Stimulated activated CD4-positive, alpha-beta T cell treated with anti-CD3 and anti-CD28 coated beads, Interleukin-15, amount 100 ng/mL, for 1 hour (primary cell): ENCODE measurements at regions not wholly inside any gene's neighbourhood (a gene's known extent, or its start where the extent isn't known, plus 50 kb on each side); places are given as distances from the start of the nearest gene placed in this dataset.

Source experiments
- DNase-seq, 2 donors: peaks; one replicate each; pipeline ENCODE4 v3.0.0-alpha.2; 2020; ENCODE audit warnings: low read depth in 1 of 2, low spot score in 1 of 2

DNA sequence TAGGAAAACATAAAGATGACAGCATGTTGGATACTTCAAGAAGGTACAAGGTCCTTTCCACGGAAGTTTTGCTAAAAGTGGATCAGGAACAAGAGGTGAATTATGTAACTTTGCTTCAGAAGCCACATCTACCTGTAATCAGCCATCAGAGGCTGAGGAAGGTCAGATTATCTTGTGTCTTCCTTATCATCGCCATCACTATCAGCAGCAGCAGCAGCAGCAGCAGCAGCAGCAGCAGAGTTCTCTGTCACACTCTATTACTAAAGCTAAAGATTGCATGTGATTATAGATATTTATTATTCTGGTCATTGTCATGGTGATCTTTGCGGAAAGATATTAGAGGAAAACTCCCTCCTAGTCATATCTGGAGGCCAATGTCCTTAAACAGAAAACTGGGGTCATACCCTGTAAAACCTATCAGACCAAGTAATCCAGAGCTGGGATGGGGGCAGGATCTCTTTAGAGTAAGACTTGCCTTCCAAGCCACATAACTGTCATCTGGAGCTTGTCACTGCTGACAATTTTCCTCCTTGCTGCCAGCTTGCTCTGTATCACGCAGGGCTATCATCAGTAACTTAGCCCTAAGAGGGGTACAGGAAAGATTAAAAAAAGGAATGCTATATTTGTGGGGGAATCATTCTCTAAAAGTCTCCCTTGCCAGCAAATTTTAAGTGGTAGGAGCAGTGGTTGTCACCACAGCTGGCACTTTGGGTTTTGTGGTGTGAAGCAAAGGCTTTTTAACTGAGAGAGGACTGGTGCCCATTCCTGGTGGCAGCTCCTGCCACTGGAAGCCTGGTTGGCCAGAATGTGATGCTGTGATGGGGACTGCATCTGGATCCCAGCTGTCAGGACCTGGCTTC, 130.9 kb upstream of the RASGRP1 start:
- DNase-seq = no peak

DNA sequence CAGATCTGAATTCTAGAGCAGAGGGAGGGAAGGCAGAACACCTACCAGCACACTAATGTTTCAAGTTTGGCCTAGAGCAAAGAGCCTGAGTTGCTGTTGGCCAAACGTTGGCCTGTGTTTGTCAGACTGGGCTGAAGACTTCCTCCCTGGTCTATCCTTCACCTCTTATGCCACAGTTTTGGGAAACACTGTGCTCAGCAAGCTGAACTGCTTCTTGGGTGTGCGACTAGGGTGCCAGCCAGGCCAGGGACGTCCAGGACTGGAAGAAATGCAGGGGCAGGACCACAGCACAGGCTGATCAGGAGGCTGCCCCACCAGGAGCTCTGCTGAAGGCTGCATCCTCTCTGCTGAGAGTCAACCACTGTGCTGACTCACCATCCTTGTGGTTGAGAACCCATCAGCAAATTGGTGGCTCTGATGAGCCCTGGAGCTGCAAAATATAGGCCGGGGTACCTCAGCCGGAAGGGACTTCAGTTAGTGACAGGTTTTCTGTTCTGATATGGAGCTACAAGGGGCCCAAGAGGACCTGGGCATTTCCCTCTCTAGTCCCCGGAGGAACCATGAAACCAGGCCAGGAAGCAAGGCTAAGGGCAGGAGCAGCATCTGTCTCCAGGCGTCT, 131.6 kb upstream of the RASGRP1 start:
- peak; percentile 26 to 31 for DNase-seq

- DNase-seq = no peak
These were observed 132.3 kb upstream of the RASGRP1 start for GRCh38 chr15:38696790-38697495.

GRCh38 chr15:38698254-38698653, 133.6 kb upstream of the RASGRP1 start:
- no peak for DNase-seq

- peak; percentile 24 to 35 for DNase-seq
These were observed 135.1 kb upstream of the RASGRP1 start for GRCh38 chr15:38699633-38700230.

GRCh38 chr15:38701149-38701548, 136.5 kb upstream of the RASGRP1 start:
- DNase-seq = no peak

GRCh38 chr15:38702178-38702912, 137.7 kb upstream of the RASGRP1 start:
- DNase-seq = no peak

DNA sequence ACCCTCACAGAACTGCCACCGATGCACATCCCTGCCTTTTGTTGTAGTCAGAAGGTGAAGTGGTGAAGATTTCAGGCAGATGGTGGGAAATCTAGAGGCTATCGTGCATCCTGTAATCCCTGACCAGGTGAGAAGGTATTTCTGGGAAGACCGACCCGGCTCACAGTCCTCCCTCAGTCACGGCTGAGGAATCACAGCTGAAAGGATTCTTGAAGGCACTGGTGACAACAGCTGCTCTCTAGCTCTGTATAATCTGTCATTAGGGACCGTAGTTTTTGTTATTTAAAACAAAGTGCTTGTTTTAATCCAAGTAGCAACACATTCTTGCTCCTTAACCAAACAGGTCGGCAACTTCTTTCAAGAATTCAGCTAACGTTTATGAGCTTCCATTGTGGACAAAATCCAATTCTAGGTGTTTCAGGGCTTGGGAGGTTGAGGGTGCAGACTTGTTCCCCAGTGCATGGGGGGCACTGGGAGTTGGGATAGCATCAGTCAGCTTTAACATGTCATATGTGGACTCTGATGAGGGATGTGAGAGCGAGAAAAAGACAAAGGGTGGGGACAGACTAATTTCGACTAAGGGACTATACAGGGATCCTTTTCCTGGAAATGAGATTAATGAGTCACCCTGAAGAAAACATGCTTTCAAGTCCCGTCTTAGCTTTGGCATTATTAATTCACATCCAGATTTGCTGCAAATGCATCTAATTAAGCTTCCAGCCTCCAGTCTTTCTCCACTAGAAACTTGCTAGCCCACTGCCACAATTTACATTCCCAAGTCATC, 141.0 kb upstream of the RASGRP1 start:
- DNase-seq = no peak

DNA sequence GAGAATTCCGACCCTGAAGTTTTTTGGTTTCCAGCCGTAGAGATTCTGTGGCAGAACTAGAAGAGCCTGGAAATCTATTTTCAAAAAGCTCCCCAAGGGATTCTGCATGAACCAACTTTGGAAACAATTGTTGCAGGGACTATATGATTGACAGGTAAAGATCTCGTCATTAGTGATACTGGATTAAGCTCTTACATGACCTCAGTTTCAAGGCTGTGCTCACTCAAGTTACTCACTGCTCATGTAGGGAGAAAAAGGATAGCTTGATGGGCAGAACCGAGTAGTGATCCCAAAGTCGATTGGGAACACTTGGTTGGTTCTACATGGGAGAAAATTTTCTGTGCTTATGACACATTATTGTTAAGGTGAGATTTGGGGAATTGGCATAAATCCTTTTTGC, 142.3 kb upstream of the RASGRP1 start:
- DNase-seq = no peak

- DNase-seq = no peak
These were observed 143.4 kb upstream of the RASGRP1 start for GRCh38 chr15:38707802-38708671.

- DNase-seq = no peak
These were observed 144.1 kb upstream of the RASGRP1 start for GRCh38 chr15:38708672-38709180.

GRCh38 chr15:38709196-38709595, 144.6 kb upstream of the RASGRP1 start:
- DNase-seq = no peak

DNA sequence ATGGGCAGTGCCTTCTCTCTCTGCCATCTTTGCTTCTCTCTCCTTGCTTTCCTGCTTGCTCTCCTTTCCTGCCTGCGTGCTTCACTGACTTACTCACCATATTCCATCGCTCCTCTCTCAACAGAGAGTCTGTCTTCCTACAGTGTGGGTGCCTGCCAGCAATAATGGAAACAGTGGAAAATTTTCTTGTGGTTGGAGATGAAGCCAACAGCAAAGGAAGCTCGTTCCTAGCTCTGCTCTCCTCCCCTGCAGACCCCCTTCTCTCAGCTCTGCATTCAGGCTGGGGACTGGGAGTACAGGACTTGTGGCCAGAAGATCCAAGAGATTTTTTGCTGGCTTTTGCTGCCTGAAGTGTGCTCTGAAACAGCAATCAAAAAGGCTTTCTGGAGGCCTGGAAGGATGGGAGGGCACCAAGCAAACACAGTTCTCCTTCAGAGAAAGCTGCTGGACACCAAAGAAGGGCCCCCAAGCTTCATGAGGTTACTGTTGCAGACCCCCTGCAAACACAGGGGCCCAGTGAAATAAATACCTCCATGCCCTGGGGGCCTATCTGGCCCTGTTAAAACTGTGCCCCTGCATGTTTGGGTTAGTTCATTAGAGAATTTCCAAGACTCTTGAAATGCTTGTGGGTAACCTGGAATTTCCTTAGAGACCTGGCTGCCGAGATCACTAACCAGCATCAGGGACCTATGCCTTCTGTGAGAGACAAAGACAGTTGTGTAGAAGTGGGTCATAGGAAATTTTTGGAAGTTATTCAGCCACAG, 149.9 kb upstream of the RASGRP1 start:
- DNase-seq = no peak

DNA sequence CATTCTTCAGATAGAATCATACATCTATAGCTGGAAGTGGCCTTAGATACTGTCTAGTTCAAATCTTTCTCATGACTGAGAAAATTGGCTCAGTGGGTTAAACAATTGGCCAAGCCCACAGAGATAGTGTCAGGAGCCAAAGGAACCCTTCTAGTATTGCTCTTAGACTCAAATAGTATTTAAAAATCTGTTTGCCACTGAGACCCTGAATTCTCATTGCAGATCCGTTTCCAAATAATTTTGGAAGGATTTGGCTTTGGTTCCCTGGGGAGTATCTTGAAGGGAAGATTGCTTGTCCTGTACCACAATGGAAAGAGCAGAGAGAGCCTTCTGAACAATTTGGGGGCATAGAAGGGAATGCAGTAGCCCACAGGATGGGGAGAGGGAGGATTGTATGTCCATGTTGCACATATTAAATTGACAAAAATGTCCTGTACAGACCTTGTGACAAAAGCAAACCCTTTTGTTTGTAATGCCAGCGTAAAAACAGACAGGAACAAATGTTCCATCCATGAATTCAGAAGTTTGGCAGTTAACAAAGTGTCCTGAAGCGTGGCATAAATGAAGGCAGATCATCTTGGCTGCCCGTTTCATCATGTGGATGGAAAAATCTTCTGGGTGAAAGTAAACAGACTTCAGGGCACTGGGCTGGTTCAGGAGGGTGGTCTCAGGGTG, 156.4 kb upstream of the RASGRP1 start:
- no peak for DNase-seq

GRCh38 chr15:38721568-38721945, 156.9 kb upstream of the RASGRP1 start:
- DNase-seq = no peak

DNA sequence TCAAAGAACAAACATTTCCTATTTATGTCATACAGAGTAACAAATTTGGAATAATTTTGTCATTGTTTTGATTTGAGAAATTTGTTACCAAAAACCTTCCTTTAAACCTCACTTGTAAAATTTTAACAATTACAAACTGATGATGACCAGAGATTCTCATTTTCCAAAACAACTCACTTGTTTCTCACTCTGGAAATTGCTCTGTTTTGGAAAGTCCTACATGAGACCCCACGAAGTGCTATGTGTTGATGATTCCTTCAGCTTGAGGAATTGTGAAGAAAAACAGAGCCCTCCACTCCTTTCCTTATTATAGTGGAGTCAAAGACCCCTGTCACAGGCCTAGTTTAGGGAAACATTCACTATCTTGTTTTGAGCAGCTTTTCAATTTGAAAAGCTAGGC, 157.6 kb upstream of the RASGRP1 start:
- no peak for DNase-seq

DNA sequence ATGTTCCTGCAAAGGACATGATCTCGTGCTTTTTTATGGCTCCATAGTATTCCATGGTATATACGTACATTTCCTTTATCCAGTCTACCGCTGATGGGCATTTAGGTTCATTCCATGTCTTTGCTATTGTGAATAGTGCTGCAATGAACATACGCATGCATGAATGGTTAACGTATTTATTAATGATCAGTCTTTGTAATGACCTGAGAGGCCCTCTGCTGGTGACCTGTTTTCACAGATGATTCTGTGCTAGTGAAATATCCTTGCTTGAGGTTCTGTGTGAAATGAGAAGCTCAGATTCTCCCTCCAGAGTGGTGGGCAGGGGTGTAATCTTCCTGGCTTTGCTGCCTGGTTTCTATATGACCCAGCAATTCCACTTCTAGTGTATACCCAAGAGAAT, 160.2 kb upstream of the RASGRP1 start:
- no peak for DNase-seq

DNA sequence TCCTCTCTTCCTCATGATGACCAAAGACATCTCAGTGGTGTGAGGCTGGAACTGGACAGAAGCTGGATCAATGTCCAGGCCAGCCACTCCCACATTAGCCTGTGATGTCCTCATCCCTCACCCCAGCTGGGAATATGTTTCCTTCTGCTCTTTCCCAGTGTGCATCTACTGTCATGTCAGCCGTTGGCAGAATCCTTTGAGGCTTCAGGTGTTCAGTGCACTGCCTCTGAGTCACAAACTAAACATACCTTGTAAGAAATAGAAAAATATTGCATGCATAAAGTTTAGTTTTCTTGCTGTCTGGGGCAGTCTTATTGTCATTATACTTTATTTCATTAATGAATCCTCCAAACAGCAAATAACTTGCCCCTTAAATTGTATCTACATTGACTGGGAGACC, 161.6 kb upstream of the RASGRP1 start:
- DNase-seq = no peak
